ENCODE measurements at regions not wholly inside any gene's neighbourhood (a gene's known extent, or its start where the extent isn't known, plus 50 kb on each side); places are given as distances from the start of the nearest gene placed in this dataset.

DNA sequence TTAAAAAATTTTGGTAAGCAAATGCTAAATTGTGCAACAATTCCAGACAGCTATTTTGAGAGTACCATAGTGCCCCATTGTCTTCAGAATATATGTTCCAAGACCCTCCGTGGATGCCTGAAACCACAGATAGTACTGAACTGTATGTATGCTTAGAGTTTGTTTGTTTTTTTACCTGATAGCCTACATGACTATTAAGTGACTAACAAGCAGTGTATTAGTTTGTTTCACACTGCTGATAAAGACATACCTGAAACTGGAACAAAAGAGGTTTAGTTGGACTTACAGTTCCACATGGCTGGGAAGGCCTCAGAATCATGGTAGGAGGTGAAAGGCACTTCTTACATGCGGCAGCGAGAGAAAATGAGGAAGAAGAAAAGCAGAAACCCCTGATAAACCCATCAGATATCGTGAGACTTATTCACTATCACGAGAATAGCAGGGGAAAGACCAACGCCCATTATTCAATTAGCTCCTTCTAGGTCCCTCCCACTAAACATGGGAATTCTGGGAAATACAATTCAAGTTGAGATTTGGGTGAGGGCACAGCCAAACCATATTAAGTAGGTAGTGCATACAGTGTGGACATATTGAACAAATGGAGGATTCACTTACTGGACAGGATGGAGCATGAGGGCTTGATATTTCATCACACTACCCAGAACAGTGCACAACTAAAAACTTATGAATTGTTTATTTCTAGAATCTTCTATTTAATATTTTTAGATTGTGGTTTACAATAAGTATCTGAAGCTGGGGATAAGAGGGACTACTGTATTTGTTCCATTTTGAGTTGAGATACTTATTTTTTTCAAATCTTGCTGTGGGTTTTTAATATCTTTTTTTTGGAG, 78.5 kb downstream of the LHX9 start (continued):
- TF ChIP-seq, protein P1, sequence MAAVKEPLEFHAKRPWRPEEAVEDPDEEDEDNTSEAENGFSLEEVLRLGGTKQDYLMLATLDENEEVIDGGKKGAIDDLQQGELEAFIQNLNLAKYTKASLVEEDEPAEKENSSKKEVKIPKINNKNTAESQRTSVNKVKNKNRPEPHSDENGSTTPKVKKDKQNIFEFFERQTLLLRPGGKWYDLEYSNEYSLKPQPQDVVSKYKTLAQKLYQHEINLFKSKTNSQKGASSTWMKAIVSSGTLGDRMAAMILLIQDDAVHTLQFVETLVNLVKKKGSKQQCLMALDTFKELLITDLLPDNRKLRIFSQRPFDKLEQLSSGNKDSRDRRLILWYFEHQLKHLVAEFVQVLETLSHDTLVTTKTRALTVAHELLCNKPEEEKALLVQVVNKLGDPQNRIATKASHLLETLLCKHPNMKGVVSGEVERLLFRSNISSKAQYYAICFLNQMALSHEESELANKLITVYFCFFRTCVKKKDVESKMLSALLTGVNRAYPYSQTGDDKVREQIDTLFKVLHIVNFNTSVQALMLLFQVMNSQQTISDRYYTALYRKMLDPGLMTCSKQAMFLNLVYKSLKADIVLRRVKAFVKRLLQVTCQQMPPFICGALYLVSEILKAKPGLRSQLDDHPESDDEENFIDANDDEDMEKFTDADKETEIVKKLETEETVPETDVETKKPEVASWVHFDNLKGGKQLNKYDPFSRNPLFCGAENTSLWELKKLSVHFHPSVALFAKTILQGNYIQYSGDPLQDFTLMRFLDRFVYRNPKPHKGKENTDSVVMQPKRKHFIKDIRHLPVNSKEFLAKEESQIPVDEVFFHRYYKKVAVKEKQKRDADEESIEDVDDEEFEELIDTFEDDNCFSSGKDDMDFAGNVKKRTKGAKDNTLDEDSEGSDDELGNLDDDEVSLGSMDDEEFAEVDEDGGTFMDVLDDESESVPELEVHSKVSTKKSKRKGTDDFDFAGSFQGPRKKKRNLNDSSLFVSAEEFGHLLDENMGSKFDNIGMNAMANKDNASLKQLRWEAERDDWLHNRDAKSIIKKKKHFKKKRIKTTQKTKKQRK (IDR thresholded peaks at IDR 0.05; ENCODE audit: borderline replicate concordance, low read depth, low read length): no peak
- TF ChIP-seq, protein P2, sequence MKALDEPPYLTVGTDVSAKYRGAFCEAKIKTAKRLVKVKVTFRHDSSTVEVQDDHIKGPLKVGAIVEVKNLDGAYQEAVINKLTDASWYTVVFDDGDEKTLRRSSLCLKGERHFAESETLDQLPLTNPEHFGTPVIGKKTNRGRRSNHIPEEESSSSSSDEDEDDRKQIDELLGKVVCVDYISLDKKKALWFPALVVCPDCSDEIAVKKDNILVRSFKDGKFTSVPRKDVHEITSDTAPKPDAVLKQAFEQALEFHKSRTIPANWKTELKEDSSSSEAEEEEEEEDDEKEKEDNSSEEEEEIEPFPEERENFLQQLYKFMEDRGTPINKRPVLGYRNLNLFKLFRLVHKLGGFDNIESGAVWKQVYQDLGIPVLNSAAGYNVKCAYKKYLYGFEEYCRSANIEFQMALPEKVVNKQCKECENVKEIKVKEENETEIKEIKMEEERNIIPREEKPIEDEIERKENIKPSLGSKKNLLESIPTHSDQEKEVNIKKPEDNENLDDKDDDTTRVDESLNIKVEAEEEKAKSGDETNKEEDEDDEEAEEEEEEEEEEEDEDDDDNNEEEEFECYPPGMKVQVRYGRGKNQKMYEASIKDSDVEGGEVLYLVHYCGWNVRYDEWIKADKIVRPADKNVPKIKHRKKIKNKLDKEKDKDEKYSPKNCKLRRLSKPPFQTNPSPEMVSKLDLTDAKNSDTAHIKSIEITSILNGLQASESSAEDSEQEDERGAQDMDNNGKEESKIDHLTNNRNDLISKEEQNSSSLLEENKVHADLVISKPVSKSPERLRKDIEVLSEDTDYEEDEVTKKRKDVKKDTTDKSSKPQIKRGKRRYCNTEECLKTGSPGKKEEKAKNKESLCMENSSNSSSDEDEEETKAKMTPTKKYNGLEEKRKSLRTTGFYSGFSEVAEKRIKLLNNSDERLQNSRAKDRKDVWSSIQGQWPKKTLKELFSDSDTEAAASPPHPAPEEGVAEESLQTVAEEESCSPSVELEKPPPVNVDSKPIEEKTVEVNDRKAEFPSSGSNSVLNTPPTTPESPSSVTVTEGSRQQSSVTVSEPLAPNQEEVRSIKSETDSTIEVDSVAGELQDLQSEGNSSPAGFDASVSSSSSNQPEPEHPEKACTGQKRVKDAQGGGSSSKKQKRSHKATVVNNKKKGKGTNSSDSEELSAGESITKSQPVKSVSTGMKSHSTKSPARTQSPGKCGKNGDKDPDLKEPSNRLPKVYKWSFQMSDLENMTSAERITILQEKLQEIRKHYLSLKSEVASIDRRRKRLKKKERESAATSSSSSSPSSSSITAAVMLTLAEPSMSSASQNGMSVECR (CRISPR knock-in tag; IDR thresholded peaks at IDR 0.05): peak; percentile 33; the same call in 1 of the 2 replicates
- 0 out of 2 replicates have a peak, but pooled peaks have one; percentile 30 for TF ChIP-seq SP1 (CRISPR knock-in tag; IDR thresholded peaks at IDR 0.05)
- TF ChIP-seq NFE2L1 (tag; IDR thresholded peaks at IDR 0.05; ENCODE audit: borderline replicate concordance, low read depth): no peak
- TF ChIP-seq, protein P3, sequence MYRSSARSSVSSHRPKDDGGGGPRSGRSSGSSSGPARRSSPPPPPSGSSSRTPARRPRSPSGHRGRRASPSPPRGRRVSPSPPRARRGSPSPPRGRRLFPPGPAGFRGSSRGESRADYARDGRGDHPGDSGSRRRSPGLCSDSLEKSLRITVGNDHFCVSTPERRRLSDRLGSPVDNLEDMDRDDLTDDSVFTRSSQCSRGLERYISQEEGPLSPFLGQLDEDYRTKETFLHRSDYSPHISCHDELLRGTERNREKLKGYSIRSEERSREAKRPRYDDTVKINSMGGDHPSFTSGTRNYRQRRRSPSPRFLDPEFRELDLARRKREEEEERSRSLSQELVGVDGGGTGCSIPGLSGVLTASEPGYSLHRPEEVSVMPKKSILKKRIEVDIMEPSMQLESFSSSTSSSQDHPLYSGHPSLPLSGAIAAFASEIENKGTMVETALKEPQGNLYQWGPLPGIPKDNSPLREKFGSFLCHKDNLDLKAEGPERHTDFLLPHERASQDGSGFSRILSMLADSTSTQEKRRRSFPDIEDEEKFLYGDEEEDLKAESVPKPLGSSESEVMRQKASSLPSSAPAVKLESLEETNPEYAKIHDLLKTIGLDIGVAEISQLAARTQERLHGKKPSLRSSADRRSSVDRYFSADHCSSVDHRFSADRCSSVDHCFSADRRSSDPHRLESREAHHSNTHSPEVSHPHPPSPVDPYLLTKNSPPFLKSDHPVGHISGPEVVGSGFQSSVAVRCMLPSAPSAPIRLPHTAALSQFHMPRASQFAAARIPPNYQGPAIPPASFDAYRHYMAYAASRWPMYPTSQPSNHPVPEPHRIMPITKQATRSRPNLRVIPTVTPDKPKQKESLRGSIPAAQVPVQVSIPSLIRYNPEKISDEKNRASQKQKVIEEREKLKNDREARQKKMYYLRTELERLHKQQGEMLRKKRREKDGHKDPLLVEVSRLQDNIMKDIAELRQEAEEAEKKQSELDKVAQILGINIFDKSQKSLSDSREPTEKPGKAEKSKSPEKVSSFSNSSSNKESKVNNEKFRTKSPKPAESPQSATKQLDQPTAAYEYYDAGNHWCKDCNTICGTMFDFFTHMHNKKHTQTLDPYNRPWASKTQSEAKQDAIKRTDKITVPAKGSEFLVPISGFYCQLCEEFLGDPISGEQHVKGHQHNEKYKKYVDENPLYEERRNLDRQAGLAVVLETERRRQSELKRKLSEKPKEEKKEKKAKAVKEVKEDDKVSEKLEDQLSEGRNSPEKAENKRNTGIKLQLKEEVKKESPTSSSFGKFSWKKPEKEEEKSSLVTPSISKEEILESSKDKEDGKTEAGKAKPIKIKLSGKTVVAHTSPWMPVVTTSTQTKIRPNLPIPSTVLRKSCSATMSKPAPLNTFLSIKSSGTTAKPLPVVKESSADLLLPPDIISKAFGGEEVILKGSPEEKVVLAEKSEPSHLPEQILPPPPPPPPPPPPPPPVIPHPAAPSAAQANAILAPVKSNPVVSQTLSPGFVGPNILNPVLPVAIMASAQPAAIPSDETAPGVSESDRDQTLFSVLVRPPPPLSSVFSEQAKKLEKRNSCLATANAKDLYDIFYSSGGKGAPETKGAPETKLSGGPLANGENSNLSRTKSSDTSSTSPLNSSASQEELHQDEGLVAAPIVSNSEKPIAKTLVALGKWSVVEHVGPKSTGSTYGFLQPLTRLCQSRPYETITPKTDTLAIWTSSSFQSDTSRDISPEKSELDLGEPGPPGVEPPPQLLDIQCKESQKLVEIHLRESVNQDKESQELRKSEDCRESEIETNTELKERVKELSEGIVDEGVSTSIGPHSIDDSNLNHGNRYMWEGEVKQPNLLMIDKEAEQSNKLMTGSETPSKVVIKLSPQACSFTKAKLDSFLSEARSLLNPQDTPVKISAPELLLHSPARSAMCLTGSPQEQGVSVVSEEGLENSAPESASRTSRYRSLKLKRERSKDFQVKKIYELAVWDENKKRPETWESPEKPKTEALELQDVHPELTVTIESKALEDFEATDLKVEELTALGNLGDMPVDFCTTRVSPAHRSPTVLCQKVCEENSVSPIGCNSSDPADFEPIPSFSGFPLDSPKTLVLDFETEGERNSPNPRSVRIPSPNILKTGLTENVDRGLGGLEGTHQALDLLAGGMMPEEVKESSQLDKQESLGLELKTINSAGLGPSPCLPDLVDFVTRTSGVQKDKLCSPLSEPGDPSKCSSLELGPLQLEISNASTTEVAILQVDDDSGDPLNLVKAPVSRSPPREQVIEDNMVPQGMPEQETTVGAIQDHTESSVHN (IDR thresholded peaks at IDR 0.05; ENCODE audit: borderline replicate concordance in 1 of 2, low read depth in 1 of 2): no peak
- peak; percentile 71 for TF ChIP-seq TAF1 (IDR thresholded peaks at IDR 0.05; ENCODE audit: control insufficient read depth, extremely low read depth, insufficient read depth, low read length, severe bottlenecking)
- TF ChIP-seq ZNF780A (CRISPR knock-in tag; IDR thresholded peaks at IDR 0.05): no peak
- TF ChIP-seq EWSR1 (IDR thresholded peaks at IDR 0.05; ENCODE audit: borderline replicate concordance, low read depth, partially characterized antibody): no peak
- TF ChIP-seq ESRRA (IDR thresholded peaks at IDR 0.05; ENCODE audit: borderline replicate concordance, low read depth): no peak

Data from K562 (cell line).